ENCODE measurements at regions not wholly inside any gene's neighbourhood (a gene's known extent, or its start where the extent isn't known, plus 50 kb on each side); places are given as distances from the start of the nearest gene placed in this dataset.

GRCh38 chr12:127271776-127272175 lies 995.2 kb upstream of the TMEM132C start:
- Histone ChIP-seq H3K4me3 (replicated peaks; ENCODE audit: low read depth, low read length) (no peak overlapping the region), H3K36me3 (ENCODE audit: control insufficient read depth, insufficient read depth, low read length) (no peaks in the 10 kb centered on the region), H3K27me3 (replicated peaks; ENCODE audit: control insufficient read depth, insufficient read depth, low read length) (no peaks in the 10 kb centered on the region)
- DNase-seq (ENCODE audit: extremely low read depth, insufficient read length) = no peak
- TF ChIP-seq, protein P1, sequence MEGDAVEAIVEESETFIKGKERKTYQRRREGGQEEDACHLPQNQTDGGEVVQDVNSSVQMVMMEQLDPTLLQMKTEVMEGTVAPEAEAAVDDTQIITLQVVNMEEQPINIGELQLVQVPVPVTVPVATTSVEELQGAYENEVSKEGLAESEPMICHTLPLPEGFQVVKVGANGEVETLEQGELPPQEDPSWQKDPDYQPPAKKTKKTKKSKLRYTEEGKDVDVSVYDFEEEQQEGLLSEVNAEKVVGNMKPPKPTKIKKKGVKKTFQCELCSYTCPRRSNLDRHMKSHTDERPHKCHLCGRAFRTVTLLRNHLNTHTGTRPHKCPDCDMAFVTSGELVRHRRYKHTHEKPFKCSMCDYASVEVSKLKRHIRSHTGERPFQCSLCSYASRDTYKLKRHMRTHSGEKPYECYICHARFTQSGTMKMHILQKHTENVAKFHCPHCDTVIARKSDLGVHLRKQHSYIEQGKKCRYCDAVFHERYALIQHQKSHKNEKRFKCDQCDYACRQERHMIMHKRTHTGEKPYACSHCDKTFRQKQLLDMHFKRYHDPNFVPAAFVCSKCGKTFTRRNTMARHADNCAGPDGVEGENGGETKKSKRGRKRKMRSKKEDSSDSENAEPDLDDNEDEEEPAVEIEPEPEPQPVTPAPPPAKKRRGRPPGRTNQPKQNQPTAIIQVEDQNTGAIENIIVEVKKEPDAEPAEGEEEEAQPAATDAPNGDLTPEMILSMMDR (IDR thresholded peaks at IDR 0.05; ENCODE audit: insufficient read depth, low read length, poor library complexity, severe bottlenecking) = no peak

DNA sequence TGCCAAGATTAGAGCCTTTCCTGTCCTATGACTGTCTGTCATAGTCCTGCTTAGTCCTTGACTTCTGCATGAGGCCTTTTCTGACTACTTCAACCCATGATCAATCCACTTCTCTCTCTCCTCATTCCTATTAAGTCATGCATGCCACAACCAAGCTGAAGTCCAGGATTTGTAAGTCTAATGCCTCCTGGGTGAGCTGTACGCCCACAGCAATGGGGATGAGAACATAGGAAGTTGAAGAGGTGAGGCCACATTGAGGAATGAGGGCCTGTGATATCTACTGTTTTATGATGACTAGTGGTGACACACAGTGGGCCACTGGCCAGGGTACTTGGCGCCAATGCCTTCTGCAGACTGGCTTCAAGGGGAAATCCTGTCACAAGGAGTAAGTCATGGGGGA lies 994.1 kb upstream of the TMEM132C start:
- Histone ChIP-seq H3K27me3 (replicated peaks; ENCODE audit: control insufficient read depth, insufficient read depth, low read length) (no peaks in the 10 kb centered on the region), H3K4me3 (replicated peaks; ENCODE audit: low read depth, low read length) (no peak overlapping the region), H3K36me3 (ENCODE audit: control insufficient read depth, insufficient read depth, low read length) (no peaks in the 10 kb centered on the region)
- DNase-seq (ENCODE audit: extremely low read depth, insufficient read length) = no peak
- TF ChIP-seq, protein P1 (IDR thresholded peaks at IDR 0.05; ENCODE audit: insufficient read depth, low read length, poor library complexity, severe bottlenecking) = no peak

DNA sequence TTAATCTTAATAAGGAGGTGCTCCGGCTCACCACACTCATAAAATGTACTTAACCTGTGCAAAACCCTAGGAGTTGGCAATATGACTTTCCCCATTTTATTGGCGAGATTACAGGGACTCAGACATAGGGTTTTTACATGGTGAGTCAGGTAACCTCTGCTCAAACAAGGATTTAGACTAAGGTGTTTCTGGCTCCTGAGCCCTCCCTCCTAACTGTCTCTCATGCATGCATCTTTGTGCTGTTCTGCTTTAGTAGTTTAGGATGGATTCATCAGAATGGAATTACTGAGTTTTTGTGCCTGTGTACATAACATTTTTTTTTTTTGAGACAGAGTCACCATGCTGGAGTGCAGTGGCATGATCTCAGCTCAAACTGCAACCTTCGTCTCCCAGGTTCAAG lies 993.3 kb upstream of the TMEM132C start:
- DNase-seq (ENCODE audit: extremely low read depth, insufficient read length) = no peak

DNA sequence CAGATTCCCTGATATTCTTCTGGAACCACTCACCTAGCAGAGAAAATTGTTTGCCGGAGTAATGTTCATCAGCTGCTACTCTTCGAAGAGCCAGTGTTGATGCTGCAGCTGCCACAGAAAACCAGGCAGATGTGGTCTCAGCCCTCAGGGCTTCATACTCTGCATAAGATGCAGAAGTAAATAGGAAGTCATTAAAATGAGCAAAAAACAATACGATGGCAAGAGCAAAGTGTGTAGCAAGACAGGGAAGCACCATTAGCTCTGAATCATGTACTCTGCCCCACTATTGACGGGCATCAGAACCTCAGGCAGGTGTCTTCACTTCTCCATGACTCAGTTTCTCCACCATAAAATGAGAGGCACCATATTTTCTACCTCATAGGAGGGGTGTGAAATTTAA lies 991.6 kb upstream of the TMEM132C start:
- Histone ChIP-seq H3K27me3 (replicated peaks; ENCODE audit: control insufficient read depth, insufficient read depth, low read length) (no peaks in the 10 kb centered on the region), H3K36me3 (ENCODE audit: control insufficient read depth, insufficient read depth, low read length) (no peaks in the 10 kb centered on the region), H3K4me3 (replicated peaks; ENCODE audit: low read depth, low read length) (no peak overlapping the region)
- TF ChIP-seq, protein P1 (IDR thresholded peaks at IDR 0.05; ENCODE audit: insufficient read depth, low read length, poor library complexity, severe bottlenecking) = no peak
- DNase-seq (ENCODE audit: extremely low read depth, insufficient read length) = no peak

More for the DNA sequence above, 993.3 kb upstream of the TMEM132C start:
- no peaks in the 10 kb centered on the region for H3K27me3 ChIP-seq (replicated peaks; ENCODE audit: control insufficient read depth, insufficient read depth, low read length)
- TF ChIP-seq, protein P1 (IDR thresholded peaks at IDR 0.05; ENCODE audit: insufficient read depth, low read length, poor library complexity, severe bottlenecking) = no peak
- no peak overlapping the region for H3K4me3 ChIP-seq (replicated peaks; ENCODE audit: low read depth, low read length)
- no peaks in the 10 kb centered on the region for H3K36me3 ChIP-seq (ENCODE audit: control insufficient read depth, insufficient read depth, low read length)

GRCh38 chr12:127277882-127278281 lies 989.1 kb upstream of the TMEM132C start:
- no peak for DNase-seq (ENCODE audit: extremely low read depth, insufficient read length)
- Histone ChIP-seq H3K4me3 (replicated peaks; ENCODE audit: low read depth, low read length) (no peak overlapping the region), H3K36me3 (ENCODE audit: control insufficient read depth, insufficient read depth, low read length) (no peaks in the 10 kb centered on the region), H3K27me3 (replicated peaks; ENCODE audit: control insufficient read depth, insufficient read depth, low read length) (no peaks in the 10 kb centered on the region)
- TF ChIP-seq, protein P1 (IDR thresholded peaks at IDR 0.05; ENCODE audit: insufficient read depth, low read length, poor library complexity, severe bottlenecking) = no peak

DNA sequence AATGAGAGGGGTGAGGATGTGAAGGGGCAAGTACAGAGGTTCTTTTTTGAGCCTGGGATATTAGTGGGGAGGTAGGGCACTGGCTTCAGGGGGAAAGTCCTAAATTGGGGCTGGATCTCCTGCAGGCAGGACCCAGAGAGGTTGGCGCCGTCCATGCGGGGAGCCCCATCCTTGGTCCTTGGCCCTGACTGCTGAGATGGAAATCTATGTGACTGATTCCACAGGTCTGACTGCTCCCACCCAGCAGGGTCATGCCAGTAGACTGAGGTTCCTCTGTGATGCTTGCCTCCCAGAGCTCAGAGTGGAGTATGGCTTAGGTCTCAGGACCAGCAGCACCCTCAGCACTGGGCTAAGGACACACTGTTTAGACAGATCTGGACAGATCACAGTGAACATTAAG lies 988.6 kb upstream of the TMEM132C start:
- H3K27me3 ChIP-seq (replicated peaks; ENCODE audit: control insufficient read depth, insufficient read depth, low read length) = no peaks in the 10 kb centered on the region

More for the DNA sequence above, 988.6 kb upstream of the TMEM132C start:
- DNase-seq (ENCODE audit: extremely low read depth, insufficient read length) = no peak
- Histone ChIP-seq H3K4me3 (replicated peaks; ENCODE audit: low read depth, low read length) (no peak overlapping the region), H3K36me3 (ENCODE audit: control insufficient read depth, insufficient read depth, low read length) (no peaks in the 10 kb centered on the region)
- TF ChIP-seq, protein P1 (IDR thresholded peaks at IDR 0.05; ENCODE audit: insufficient read depth, low read length, poor library complexity, severe bottlenecking) = no peak

All from GM06990 (cell line).